Activated CD4-positive, alpha-beta T cell treated with anti-CD3 and anti-CD28 coated beads for 36 hours (primary cell): ENCODE measurements at regions not wholly inside any gene's neighbourhood (a gene's known extent, or its start where the extent isn't known, plus 50 kb on each side); places are given as distances from the start of the nearest gene placed in this dataset.

Source experiments
- ATAC-seq: fragments of 200-7000 bp; cut with Tn5 transposase; one replicate; pipeline ENCODE4 v1.10.0; 2021; ENCODE audit warnings: mild to moderate bottlenecking, moderate library complexity
- CTCF ChIA-PET: fragments of 350-600 bp; sonication (Branson Sonifier 250); formaldehyde crosslinking; loops from one replicate; lab custom pipeline; 2021; ENCODE audit warnings: antibody characterized with exemption; lab: Charles Lee
- POLR2A ChIA-PET: fragments of 350-600 bp; sonication (Branson Sonifier 250); formaldehyde crosslinking; loops from one replicate; lab custom pipeline; 2021; ENCODE audit warnings: antibody characterized with exemption, inconsistent platforms; lab: Charles Lee
- DNase-seq: peaks from one replicate; pipeline ENCODE4 v3.0.0-alpha.2; 2020
- H3K27ac Mint-ChIP-seq: one replicate; pipeline ENCODE4 v1.8.0; 2021; ENCODE audit warnings: mixed read lengths
- H3K27me3 Mint-ChIP-seq: one replicate; pipeline ENCODE4 v1.8.0; 2021; ENCODE audit warnings: mixed read lengths
- H3K36me3 Mint-ChIP-seq: one replicate; pipeline ENCODE4 v1.8.0; 2021; ENCODE audit warnings: low read depth, mixed read lengths
- H3K4me1 Mint-ChIP-seq: one replicate; pipeline ENCODE4 v1.8.0; 2021; ENCODE audit warnings: mixed read lengths
- H3K4me3 Mint-ChIP-seq: one replicate; pipeline ENCODE4 v1.8.0; 2021; ENCODE audit warnings: mild to moderate bottlenecking, moderate library complexity, mixed read lengths
- H3K9me3 Mint-ChIP-seq: one replicate; pipeline ENCODE4 v1.8.0; 2021; ENCODE audit warnings: low read depth, mixed read lengths
- intact Hi-C, 2 experiments: fragments of 100-400 bp; cut with DNase I in 1 of 2; cut with micrococcal nuclease in 1 of 2; formaldehyde crosslinking; loops; one replicate each; pipeline versions ENCODE4 v1.14.2 to v1.15.1; 2022 to 2024; cut with DNase I, micrococcal nuclease

DNA sequence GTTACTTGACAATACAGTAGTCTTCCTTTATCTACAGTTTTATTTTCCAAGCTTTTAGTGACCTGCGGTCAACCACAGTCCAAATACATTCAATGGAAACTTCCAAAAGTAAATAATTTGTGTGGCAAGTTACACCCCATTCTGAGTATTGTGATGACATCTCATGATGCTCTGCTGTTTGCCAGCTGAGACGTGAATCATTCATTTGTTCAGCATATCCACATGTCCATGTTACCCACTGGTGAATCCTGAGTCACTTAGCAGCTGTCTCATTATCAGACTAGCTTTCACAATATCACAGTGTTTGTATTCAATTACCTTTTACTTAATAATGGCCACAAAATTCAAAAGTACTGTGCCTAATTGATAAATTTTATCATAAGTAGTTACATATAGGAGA lies 179.8 kb downstream of the PRR20E start:
- DNase-seq, result no peak
- Mint-ChIP-seq H3K9me3 (peaks cover 12% of the 10 kb centered on the region), H3K27ac (no peak overlapping the region), H3K27me3 (no peaks in the 10 kb centered on the region), H3K36me3 (no peaks in the 10 kb centered on the region), H3K4me1 (no peaks in the 10 kb centered on the region), H3K4me3 (no peak overlapping the region)
- POLR2A ChIA-PET, result no interaction called here
- CTCF ChIA-PET, result no interaction called here
- intact Hi-C loops, result no loop called here
- ATAC-seq, result no peak

DNA sequence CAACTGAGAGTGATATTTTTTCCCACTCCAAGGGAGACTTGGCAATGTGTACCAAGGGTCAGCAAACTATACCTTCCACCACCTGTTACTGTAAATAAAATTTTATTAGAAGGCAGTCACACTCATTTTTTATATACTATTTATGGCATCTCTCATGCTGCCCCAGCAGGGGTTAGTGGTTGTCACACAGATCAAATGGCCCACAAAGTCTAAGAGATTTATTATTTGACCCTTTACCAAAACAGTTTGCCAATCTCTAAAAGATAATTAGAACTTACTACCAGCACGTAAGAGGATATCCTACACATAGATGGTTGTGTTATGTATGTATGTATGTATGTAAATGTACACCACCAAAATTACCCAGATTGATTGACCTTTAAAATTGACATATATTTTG lies 185.1 kb downstream of the PRR20E start:
- no peak for ATAC-seq
- Mint-ChIP-seq H3K9me3 (peaks cover 17% of the 10 kb centered on the region), H3K4me1 (no peaks in the 10 kb centered on the region), H3K27ac (no peak overlapping the region), H3K4me3 (no peak overlapping the region), H3K27me3 (no peaks in the 10 kb centered on the region), H3K36me3 (no peaks in the 10 kb centered on the region)
- POLR2A ChIA-PET, result no interaction called here
- intact Hi-C loops, result no loop called here
- CTCF ChIA-PET, result no interaction called here
- no peak for DNase-seq

DNA sequence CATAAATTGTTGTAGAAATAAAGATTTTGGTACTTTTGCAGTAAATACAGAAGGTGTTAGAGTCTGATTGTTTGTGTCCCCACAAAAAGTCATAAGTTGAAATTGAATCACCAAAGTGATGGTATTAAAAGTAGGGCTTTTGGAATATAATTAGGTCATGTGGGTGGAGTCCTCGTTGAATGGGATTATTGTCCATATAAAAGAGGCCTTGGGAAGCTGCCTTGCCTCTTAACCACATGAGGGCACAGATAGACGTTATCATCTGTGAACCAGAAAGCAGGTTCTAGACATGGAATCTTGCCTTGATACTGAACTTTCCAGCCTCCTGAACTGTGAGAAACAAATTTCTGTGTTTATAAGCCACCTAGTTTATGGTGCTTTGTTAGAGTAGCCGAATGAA lies 186.8 kb downstream of the PRR20E start:
- Mint-ChIP-seq H3K4me3 (no peak overlapping the region), H3K27ac (no peak overlapping the region), H3K9me3 (peaks cover 10% of the 10 kb centered on the region), H3K36me3 (no peaks in the 10 kb centered on the region), H3K27me3 (no peaks in the 10 kb centered on the region), H3K4me1 (no peaks in the 10 kb centered on the region)
- ATAC-seq (no peak), DNase-seq (no peak)
- CTCF ChIA-PET, result no interaction called here
- POLR2A ChIA-PET, result no interaction called here
- intact Hi-C loops, result no loop called here

DNA sequence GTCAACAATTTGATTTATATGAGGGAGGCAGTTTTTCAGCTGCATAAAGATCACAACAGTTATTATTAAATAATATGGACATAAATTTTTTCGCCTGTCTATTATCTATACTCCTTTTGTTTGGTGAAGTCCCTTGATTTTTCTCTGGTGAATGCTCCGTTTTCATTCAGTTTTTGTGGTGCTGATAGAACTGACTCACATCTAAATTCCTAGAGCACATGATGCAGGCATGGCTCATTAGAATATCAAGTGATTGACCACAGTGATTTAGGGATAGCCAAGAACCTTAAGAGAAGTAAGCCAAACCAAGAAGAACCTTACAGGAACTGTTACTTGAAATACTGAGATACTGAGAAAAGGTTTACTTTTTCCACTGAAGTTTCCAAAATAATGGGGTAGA lies 208.9 kb downstream of the PRR20E start:
- no peak overlapping the region for H3K4me3 Mint-ChIP-seq
- H3K27me3 Mint-ChIP-seq, result no peaks in the 10 kb centered on the region
- H3K4me1 Mint-ChIP-seq, result no peaks in the 10 kb centered on the region
- ChIA-PET CTCF (no interaction called here), POLR2A (no interaction called here)
- H3K9me3 Mint-ChIP-seq, result peaks cover 9% of the 10 kb centered on the region
- intact Hi-C loops, result no loop called here
- ATAC-seq (no peak), DNase-seq (no peak)
- H3K27ac Mint-ChIP-seq, result no peak overlapping the region
- H3K36me3 Mint-ChIP-seq, result no peaks in the 10 kb centered on the region

DNA sequence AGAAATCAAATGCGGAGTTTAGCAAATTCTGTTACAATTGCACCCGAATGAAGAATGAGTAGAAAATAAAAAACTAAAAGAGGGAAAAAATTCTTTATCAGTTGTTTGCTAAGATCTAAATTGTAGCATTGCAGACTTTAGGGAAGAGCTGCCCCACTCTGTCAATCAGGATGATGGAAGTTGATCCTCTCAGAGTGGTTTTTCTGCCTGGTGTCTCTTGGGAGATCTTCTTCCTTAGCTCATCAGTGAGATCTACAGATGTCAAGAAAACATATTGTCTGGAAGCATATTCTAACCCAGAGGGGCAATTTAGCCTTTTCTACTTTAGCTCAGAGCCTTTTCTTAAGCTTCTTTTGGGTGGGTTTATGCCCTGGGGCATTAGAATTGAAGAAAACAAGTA lies 223.2 kb upstream of the PCDH17 start:
- H3K4me1 Mint-ChIP-seq, result no peaks in the 10 kb centered on the region
- CTCF ChIA-PET, result no interaction called here
- no peaks in the 10 kb centered on the region for H3K27me3 Mint-ChIP-seq
- no peak for ATAC-seq
- intact Hi-C loops, result no loop called here
- H3K27ac Mint-ChIP-seq, result no peak overlapping the region
- DNase-seq, result no peak
- peaks cover 16% of the 10 kb centered on the region for H3K9me3 Mint-ChIP-seq
- POLR2A ChIA-PET, result no interaction called here
- no peak overlapping the region for H3K4me3 Mint-ChIP-seq
- no peaks in the 10 kb centered on the region for H3K36me3 Mint-ChIP-seq

DNA sequence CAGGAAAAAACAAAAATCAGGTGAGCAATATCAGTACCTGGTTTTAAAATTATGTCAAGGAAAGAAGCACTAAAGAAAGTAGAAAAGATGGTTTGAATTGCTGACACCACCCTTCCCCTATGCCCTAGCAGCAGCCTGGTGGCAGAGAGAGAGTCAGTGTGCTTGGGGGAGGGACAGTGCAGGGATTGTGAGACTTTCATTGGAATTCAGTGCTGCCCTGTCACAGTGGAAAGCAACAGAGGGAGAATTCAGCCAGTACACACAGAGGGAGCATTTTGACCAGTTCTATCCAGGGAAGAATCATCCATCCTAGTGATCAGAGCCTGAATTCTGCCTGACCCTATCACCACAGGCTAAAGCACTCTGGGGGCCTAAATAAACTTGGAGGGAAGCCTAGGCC lies 222.4 kb upstream of the PCDH17 start:
- intact Hi-C loops, result no loop called here
- POLR2A ChIA-PET, result no interaction called here
- CTCF ChIA-PET, result no interaction called here
- H3K9me3 Mint-ChIP-seq, result peaks cover 18% of the 10 kb centered on the region
- no peaks in the 10 kb centered on the region for H3K4me1 Mint-ChIP-seq
- H3K4me3 Mint-ChIP-seq, result no peak overlapping the region
- ATAC-seq (no peak), DNase-seq (no peak)
- no peaks in the 10 kb centered on the region for H3K27me3 Mint-ChIP-seq
- no peaks in the 10 kb centered on the region for H3K36me3 Mint-ChIP-seq
- H3K27ac Mint-ChIP-seq, result no peak overlapping the region

DNA sequence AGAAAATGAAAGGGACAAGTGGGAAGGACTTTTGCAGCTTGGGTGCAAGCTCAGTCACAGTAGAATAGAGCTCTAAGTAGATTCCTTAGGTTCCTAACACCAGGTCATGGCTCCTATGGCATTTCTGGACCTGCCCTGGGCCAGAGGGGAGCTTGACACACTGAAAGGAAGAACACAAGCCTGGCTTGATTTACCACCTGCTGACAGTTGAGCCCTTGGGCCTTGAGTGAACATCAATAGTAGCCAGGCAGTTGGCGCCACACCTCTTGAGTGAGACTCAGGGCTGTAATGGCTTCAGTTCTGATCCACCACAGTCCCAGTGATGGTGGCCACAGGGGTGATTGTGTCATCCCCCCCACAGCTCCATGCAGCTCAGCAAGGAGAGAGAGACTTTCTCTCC lies 221.9 kb upstream of the PCDH17 start:
- Mint-ChIP-seq H3K4me3 (no peak overlapping the region), H3K27ac (no peak overlapping the region), H3K36me3 (no peaks in the 10 kb centered on the region), H3K9me3 (peaks cover 18% of the 10 kb centered on the region), H3K4me1 (no peaks in the 10 kb centered on the region), H3K27me3 (no peaks in the 10 kb centered on the region)
- POLR2A ChIA-PET, result no interaction called here
- ATAC-seq (no peak), DNase-seq (no peak)
- CTCF ChIA-PET, result interaction anchor here (0.6 kb wide), 1 partner anchor 11 kb away, joined by 3 read pairs; no protein-coding TSS in a partner anchor
- intact Hi-C loops, result no loop called here

DNA sequence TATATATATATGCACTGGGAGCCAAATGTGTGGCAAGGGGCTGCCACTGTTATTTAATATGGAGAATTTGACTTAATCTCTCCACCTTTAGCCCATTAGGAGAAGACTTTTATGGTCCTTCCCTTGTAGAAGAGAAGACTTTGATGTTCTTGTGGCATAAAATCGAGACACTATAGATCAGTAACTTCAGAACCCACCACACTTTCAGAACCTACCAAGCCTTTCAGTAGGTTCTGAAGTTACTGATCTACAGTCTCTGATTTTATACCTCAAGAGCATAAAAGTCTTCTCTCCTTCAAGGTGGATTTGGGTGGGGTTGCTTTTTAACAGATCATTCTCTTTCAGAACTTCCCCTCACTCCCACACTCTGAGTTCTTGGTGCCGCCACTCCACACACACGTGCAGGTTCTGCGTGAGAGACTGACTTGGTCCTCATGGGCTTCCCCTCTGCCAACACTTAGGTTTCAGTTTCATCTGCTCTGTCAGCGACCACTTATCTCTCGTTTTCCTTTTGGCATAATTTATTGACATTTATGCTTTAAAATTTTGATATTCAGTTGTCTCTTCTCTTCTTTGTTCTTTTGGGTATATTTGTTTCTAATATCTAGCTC lies 213.4 kb upstream of the PCDH17 start:
- no peaks in the 10 kb centered on the region for H3K36me3 Mint-ChIP-seq
- CTCF ChIA-PET, result no interaction called here
- peaks cover 8% of the 10 kb centered on the region for H3K9me3 Mint-ChIP-seq
- H3K4me3 Mint-ChIP-seq, result no peak overlapping the region
- H3K27me3 Mint-ChIP-seq, result no peaks in the 10 kb centered on the region
- no peak for DNase-seq
- POLR2A ChIA-PET, result no interaction called here
- H3K27ac Mint-ChIP-seq, result no peak overlapping the region
- intact Hi-C loops, result no loop called here
- no peaks in the 10 kb centered on the region for H3K4me1 Mint-ChIP-seq
- ATAC-seq, result no peak

DNA sequence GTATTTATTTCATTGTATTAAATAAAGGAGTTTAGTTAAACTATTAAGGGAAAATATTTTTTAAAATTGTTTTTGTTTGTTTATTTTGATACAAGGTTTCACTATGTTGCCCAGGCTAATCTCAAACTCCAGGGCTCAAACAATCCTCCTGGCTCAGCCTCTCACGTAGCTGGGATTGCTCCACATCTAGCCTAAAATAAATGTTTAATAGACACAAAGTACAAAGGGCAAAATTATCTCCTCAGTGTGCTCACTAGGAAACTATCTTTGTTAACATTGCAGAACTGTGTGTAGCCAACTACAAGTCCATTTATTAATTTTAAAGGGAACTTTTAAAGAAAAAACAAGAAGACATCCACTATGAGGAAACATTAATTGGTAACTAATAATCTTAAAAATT lies 207.2 kb upstream of the PCDH17 start:
- intact Hi-C loops, result no loop called here
- Mint-ChIP-seq H3K36me3 (no peaks in the 10 kb centered on the region), H3K27ac (no peak overlapping the region), H3K27me3 (no peaks in the 10 kb centered on the region), H3K9me3 (peaks cover 22% of the 10 kb centered on the region), H3K4me3 (no peak overlapping the region), H3K4me1 (no peaks in the 10 kb centered on the region)
- ChIA-PET CTCF (no interaction called here), POLR2A (no interaction called here)
- ATAC-seq, result no peak
- no peak for DNase-seq

DNA sequence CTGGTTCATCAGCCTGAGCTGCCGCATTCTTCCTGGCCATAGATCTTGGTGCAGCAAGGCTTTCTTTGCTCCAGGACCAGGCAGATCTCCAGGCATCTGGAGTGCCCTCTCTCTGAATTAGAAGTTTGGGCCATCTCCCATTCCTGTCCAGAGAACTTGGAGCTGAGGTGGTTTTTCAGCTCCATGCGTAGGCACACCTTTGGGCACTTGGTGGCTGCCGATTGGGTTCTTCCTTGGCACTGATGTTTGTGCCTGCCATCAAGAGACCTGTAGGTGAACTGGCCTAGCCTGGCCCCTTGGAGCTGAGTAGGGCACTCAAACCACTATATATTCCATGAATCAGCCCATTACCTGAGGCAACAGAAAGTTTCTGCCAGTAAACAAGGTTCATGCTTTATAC lies 206.0 kb upstream of the PCDH17 start:
- no peaks in the 10 kb centered on the region for H3K4me1 Mint-ChIP-seq
- ChIA-PET POLR2A (no interaction called here), CTCF (no interaction called here)
- no peaks in the 10 kb centered on the region for H3K36me3 Mint-ChIP-seq
- ATAC-seq (no peak), DNase-seq (no peak)
- H3K27me3 Mint-ChIP-seq, result no peaks in the 10 kb centered on the region
- no peak overlapping the region for H3K4me3 Mint-ChIP-seq
- H3K9me3 Mint-ChIP-seq, result peaks cover 32% of the 10 kb centered on the region
- no peak overlapping the region for H3K27ac Mint-ChIP-seq
- intact Hi-C loops, result no loop called here

DNA sequence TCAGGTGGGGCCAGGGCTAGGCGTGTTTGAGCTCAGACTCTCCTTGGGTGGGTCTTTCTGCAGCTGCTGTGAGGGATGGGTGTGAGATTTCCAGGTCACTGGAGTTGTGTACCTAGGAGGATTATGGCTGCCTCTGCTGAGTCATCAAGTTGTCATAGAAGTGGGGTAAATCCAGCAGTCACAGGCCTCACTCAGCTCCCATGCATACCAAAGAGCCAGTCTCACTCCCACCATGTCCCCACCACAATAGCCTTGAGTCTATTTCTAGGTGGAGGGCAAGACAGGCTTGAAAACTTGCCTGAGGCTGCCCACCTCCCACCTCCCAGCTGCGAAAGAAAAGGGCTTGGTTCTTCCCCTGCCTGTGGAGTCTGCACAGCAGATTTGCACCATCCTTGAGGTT lies 194.0 kb upstream of the PCDH17 start:
- ChIA-PET CTCF (no interaction called here), POLR2A (no interaction called here)
- intact Hi-C loops, result no loop called here

DNA sequence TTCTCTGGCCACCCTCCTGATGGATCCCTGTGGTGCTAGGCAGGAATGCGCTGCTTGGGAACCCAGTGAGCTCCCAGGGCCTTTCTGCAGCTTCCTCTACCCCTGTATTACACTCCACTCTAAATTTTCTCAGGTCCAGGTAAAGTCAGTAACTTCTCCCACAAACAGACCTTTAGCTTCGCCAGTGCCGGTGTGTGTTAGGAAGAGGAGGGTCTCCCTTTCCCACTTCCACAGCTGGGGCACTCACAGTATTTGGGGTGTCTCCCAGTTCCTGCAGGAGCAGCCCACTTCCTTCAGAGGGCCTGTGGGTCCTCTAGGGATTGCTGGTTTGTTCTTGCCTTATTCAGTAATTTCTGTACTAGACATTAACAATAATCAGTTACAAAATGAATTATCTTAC lies 193.5 kb upstream of the PCDH17 start:
- no peak for DNase-seq
- intact Hi-C loops, result no loop called here
- ChIA-PET POLR2A (no interaction called here), CTCF (no interaction called here)
- Mint-ChIP-seq H3K27me3 (no peaks in the 10 kb centered on the region), H3K9me3 (peaks cover 26% of the 10 kb centered on the region), H3K27ac (no peak overlapping the region), H3K36me3 (no peaks in the 10 kb centered on the region), H3K4me1 (no peaks in the 10 kb centered on the region), H3K4me3 (no peak overlapping the region)
- no peak for ATAC-seq

More for the DNA sequence above, 194.0 kb upstream of the PCDH17 start:
- Mint-ChIP-seq H3K4me3 (no peak overlapping the region), H3K27ac (no peak overlapping the region), H3K36me3 (no peaks in the 10 kb centered on the region), H3K9me3 (peaks cover 28% of the 10 kb centered on the region), H3K4me1 (no peaks in the 10 kb centered on the region), H3K27me3 (no peaks in the 10 kb centered on the region)
- no peak for DNase-seq
- no peak for ATAC-seq

DNA sequence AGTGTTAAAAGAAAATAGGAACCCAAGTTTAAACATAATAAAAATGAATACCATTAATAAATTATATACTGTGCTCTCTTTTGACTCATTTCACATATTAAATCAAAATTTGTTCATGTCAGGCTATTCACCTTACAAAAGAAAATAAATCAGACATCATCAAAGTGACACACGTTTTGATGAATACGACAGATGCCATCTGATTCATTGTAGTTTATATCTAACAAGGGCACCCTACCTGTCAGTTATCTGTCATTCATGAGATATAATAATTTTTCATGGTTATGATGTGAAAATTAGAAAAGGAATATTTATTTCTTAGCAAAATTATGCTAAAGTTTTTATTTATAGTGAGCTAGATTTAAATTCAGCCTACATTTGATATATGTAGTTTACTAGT lies 188.1 kb upstream of the PCDH17 start:
- no peaks in the 10 kb centered on the region for H3K27me3 Mint-ChIP-seq
- intact Hi-C loops, result no loop called here
- no peak overlapping the region for H3K27ac Mint-ChIP-seq
- no peaks in the 10 kb centered on the region for H3K36me3 Mint-ChIP-seq
- no peak for ATAC-seq
- CTCF ChIA-PET, result no interaction called here
- POLR2A ChIA-PET, result no interaction called here
- no peak overlapping the region for H3K4me3 Mint-ChIP-seq
- peaks cover 7% of the 10 kb centered on the region for H3K9me3 Mint-ChIP-seq
- no peak for DNase-seq
- no peaks in the 10 kb centered on the region for H3K4me1 Mint-ChIP-seq
